ENCODE measurements at regions not wholly inside any gene's neighbourhood (a gene's known extent, or its start where the extent isn't known, plus 50 kb on each side); places are given as distances from the start of the nearest gene placed in this dataset.

GRCh38 chr3:177294221-177294620 is 96.9 kb upstream of the TBL1XR1 start:
- no peak for FAIRE-seq
- no peak for TF ChIP-seq CTCF (IDR thresholded peaks at IDR 0.05; ENCODE audit: insufficient read depth, low read length, severe bottlenecking)
- no peaks in the 10 kb centered on the region for H3K27me3 ChIP-seq (ENCODE audit: control insufficient read depth, insufficient read depth, low read length)
- no peak overlapping the region for H3K4me3 ChIP-seq (ENCODE audit: low read depth, low read length)
- peak; percentile 99 for DNase-seq (ENCODE audit: low read depth)
- H3K36me3 ChIP-seq (ENCODE audit: control insufficient read depth, insufficient read depth, low read length) = no peaks in the 10 kb centered on the region

- no peak for TF ChIP-seq CTCF (IDR thresholded peaks at IDR 0.05; ENCODE audit: insufficient read depth, low read length, severe bottlenecking)
- peak; percentile 96 for DNase-seq (ENCODE audit: low read depth)
- FAIRE-seq = no peak
- no peaks in the 10 kb centered on the region for H3K27me3 ChIP-seq (ENCODE audit: control insufficient read depth, insufficient read depth, low read length)
- H3K36me3 ChIP-seq (ENCODE audit: control insufficient read depth, insufficient read depth, low read length) = no peaks in the 10 kb centered on the region
- no peak overlapping the region for H3K4me3 ChIP-seq (ENCODE audit: low read depth, low read length)
Observed at GRCh38 chr3:177295116-177295515, 97.8 kb upstream of the TBL1XR1 start.

- Histone ChIP-seq H3K27me3 (ENCODE audit: control insufficient read depth, insufficient read depth, low read length) (no peaks in the 10 kb centered on the region), H3K36me3 (ENCODE audit: control insufficient read depth, insufficient read depth, low read length) (no peaks in the 10 kb centered on the region), H3K4me3 (ENCODE audit: low read depth, low read length) (no peak overlapping the region)
- DNase-seq (ENCODE audit: low read depth) (no peak), FAIRE-seq (no peak)
- no peak for TF ChIP-seq CTCF (IDR thresholded peaks at IDR 0.05; ENCODE audit: insufficient read depth, low read length, severe bottlenecking)
Observed at GRCh38 chr3:177299250-177299649, 102.0 kb upstream of the TBL1XR1 start.

DNA sequence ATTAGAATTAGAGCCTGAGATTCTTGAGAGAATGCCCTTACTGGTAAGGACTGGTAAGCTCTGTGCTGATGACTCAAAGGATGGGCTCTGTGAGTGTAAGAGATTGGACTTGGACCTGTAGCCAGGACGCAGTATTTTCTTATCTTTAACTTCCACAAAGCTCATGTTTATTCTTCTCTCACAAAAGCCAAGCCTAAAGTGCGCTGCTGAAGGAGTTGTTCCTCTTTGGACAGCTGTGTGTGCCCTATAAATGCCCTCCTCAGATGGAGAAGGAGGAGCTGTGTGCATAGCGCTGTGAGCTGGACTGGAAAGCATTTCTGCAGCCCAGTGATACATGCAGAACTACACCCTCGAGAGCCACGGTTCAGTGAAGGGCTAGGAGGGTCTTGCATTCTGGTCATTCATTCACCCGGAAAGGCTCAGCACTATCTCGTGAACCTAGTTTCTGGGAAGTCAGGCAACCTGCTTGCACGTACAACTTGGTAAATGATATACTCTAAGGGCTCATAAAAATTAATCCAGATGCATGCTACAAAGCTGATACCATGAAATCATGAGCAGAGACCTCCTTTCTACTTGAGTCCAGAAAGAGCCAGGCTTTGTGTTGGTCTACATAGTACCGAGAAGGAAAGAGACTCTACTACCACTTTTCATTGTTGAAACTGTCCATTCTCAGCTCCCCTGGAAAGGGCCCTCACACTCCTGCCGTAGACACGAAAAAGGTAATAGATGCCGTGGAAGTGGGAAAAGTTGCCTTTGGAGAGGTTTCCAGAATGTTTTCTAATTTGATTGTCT is 103.0 kb upstream of the TBL1XR1 start:
- Histone ChIP-seq H3K27me3 (ENCODE audit: control insufficient read depth, insufficient read depth, low read length) (no peaks in the 10 kb centered on the region), H3K36me3 (ENCODE audit: control insufficient read depth, insufficient read depth, low read length) (no peaks in the 10 kb centered on the region), H3K4me3 (ENCODE audit: low read depth, low read length) (no peak overlapping the region)
- no peak for TF ChIP-seq CTCF (IDR thresholded peaks at IDR 0.05; ENCODE audit: insufficient read depth, low read length, severe bottlenecking)
- DNase-seq (ENCODE audit: low read depth) = peak; percentile 59
- FAIRE-seq = no peak

GRCh38 chr3:177300842-177301241 is 103.6 kb upstream of the TBL1XR1 start:
- no peaks in the 10 kb centered on the region for H3K27me3 ChIP-seq (ENCODE audit: control insufficient read depth, insufficient read depth, low read length)
- no peak overlapping the region for H3K4me3 ChIP-seq (ENCODE audit: low read depth, low read length)
- DNase-seq (ENCODE audit: low read depth) (no peak), FAIRE-seq (no peak)
- no peaks in the 10 kb centered on the region for H3K36me3 ChIP-seq (ENCODE audit: control insufficient read depth, insufficient read depth, low read length)
- no peak for TF ChIP-seq CTCF (IDR thresholded peaks at IDR 0.05; ENCODE audit: insufficient read depth, low read length, severe bottlenecking)

DNA sequence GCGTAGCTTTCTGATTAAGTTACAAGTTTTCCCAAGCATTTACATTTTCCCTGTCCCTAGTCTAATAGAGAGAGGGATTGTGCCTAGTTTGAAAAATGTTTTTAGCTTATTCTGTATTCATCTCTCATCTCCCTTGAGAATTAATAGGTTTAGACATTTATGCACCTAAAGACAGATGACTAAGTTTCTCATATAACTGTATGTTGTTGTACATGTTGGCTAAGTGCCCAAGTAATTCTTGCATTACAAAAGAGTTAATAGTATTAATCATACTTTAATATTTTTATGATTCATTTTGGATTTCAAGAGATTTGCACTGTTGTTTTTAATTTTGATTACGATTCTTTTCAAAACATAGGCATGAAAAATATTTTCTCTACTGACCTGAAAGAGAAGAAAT is 109.0 kb upstream of the TBL1XR1 start:
- FAIRE-seq (no peak), DNase-seq (ENCODE audit: low read depth) (peak; percentile 95)
- Histone ChIP-seq H3K36me3 (ENCODE audit: control insufficient read depth, insufficient read depth, low read length) (no peaks in the 10 kb centered on the region), H3K4me3 (ENCODE audit: low read depth, low read length) (no peak overlapping the region), H3K27me3 (ENCODE audit: control insufficient read depth, insufficient read depth, low read length) (no peaks in the 10 kb centered on the region)
- TF ChIP-seq CTCF (IDR thresholded peaks at IDR 0.05; ENCODE audit: insufficient read depth, low read length, severe bottlenecking) = no peak
